IMR-90 (cell line): ENCODE measurements at regions not wholly inside any gene's neighbourhood (a gene's known extent, or its start where the extent isn't known, plus 50 kb on each side); places are given as distances from the start of the nearest gene placed in this dataset.

Source experiments
- ATAC-seq: fragments of 200-7000 bp; cut with Tn5 transposase; 2 replicates; pipeline ENCODE4 v1.9.1; 2020; ENCODE audit warnings: low read depth, mild to moderate bottlenecking, moderate library complexity
- BruUV-seq: library from RNA; stranded (reverse); fragments of 400-500 nt; replicated peaks from 2 replicates; lab custom pipeline; 2021; lab: Mats Ljungman, UMichigan
- CTCF ChIA-PET: fragments of 300-600 bp; formaldehyde crosslinking; extraction: SDS; loops from one replicate; lab custom pipeline; 2021; ENCODE audit warnings: antibody characterized with exemption; lab: Yijun Ruan, JAX
- POLR2A ChIA-PET: fragments of 300-600 bp; sonication (Branson Sonifier 250); formaldehyde crosslinking; loops from one replicate; lab custom pipeline; 2022; ENCODE audit warnings: antibody characterized with exemption; ENCODE audit not compliant: unreplicated experiment; lab: Charles Lee
- DNase-seq: peaks from one replicate; pipeline ENCODE4 v3.0.0; 2013
- H2AFZ ChIP-seq: replicated peaks from 2 replicates; pipeline ENCODE3; 2013; ENCODE audit warnings: low read length, mild to moderate bottlenecking; ENCODE audit not compliant: poor library complexity
- H2AK5ac ChIP-seq: 2 replicates; pipeline ENCODE4 v1.6.1; 2013; ENCODE audit warnings: low read depth, low read length, inconsistent platforms
- H2AK9ac ChIP-seq: replicated peaks from 2 replicates; pipeline ENCODE3; 2013; ENCODE audit warnings: mild to moderate bottlenecking, low read depth, low read length, moderate library complexity; ENCODE audit not compliant: poor library complexity
- H2BK120ac ChIP-seq: 2 replicates; pipeline ENCODE4 v1.6.1; 2013; ENCODE audit warnings: low read depth, low read length, inconsistent platforms
- H2BK15ac ChIP-seq: 3 replicates; pipeline ENCODE4 v1.6.1; 2013; ENCODE audit warnings: low read depth, low read length, inconsistent platforms
- H2BK20ac ChIP-seq: 2 replicates; pipeline ENCODE4 v1.6.1; 2013; ENCODE audit warnings: low read depth, mild to moderate bottlenecking, inconsistent platforms, low read length, moderate library complexity
- H2BK5ac ChIP-seq: 2 replicates; pipeline ENCODE4 v1.6.1; 2013; ENCODE audit warnings: mild to moderate bottlenecking, low read depth, low read length, inconsistent platforms; ENCODE audit not compliant: poor library complexity, severe bottlenecking
- H3K14ac ChIP-seq: replicated peaks from 2 replicates; pipeline ENCODE4 v1.6.1; 2013; ENCODE audit warnings: low read depth, low read length, inconsistent platforms
- H3K18ac ChIP-seq: 2 replicates; pipeline ENCODE4 v1.6.1; 2013; ENCODE audit warnings: low read depth, low read length, control low read depth
- H3K23ac ChIP-seq: 2 replicates; pipeline ENCODE4 v1.6.1; 2013; ENCODE audit warnings: low read depth, low read length, inconsistent platforms
- H3K27ac ChIP-seq: 2 replicates; pipeline ENCODE4 v1.5.1; 2013; ENCODE audit warnings: mild to moderate bottlenecking, control low read depth, low read length; ENCODE audit not compliant: insufficient read depth
- H3K27me3 ChIP-seq: 2 replicates; pipeline ENCODE4 v1.6.1; 2013; ENCODE audit warnings: low read length; ENCODE audit not compliant: control insufficient read depth, insufficient read depth
- H3K36me3 ChIP-seq: 2 replicates; pipeline ENCODE4 v1.6.1; 2013; ENCODE audit warnings: low read length, mixed read lengths; ENCODE audit not compliant: control insufficient read depth, insufficient read depth
- H3K4ac ChIP-seq: 2 replicates; pipeline ENCODE4 v1.6.1; 2013; ENCODE audit warnings: low read depth, low read length, inconsistent platforms
- H3K4me1 ChIP-seq: 2 replicates; pipeline ENCODE4 v1.6.1; 2013; ENCODE audit warnings: low read length, mixed read lengths; ENCODE audit not compliant: control insufficient read depth, insufficient read depth
- H3K4me2 ChIP-seq: 2 replicates; pipeline ENCODE4 v1.6.1; 2013; ENCODE audit warnings: low read depth, mild to moderate bottlenecking, control low read depth, low read length, moderate library complexity
- H3K4me3 ChIP-seq: 2 replicates; pipeline ENCODE4 v1.5.1; 2013; ENCODE audit warnings: low read depth, mild to moderate bottlenecking, control low read depth, low read length, moderate library complexity; ENCODE audit not compliant: insufficient read depth
- H3K56ac ChIP-seq: 2 replicates; pipeline ENCODE4 v1.6.1; 2013; ENCODE audit warnings: low read length, inconsistent platforms; ENCODE audit not compliant: insufficient read depth; ENCODE audit errors: extremely low read depth
- H3K79me1 ChIP-seq, 2 experiments: 2 replicates each; pipeline ENCODE4 v1.6.1; 2013; ENCODE audit warnings: low read length in 2 of 2, inconsistent platforms in 1 of 2, low read depth in 1 of 2
- H3K9ac ChIP-seq: 2 replicates; pipeline ENCODE4 v1.6.1; 2013; ENCODE audit warnings: low read depth, low read length, control low read depth
- H3K9me1 ChIP-seq: 2 replicates; pipeline ENCODE4 v1.6.1; 2013; ENCODE audit warnings: low read length, inconsistent platforms; ENCODE audit not compliant: insufficient read depth
- H3K9me3 ChIP-seq: 2 replicates; pipeline ENCODE4 v1.6.1; 2013; ENCODE audit warnings: low read length; ENCODE audit not compliant: control insufficient read depth, insufficient read depth
- H4K20me1 ChIP-seq: 2 replicates; pipeline ENCODE4 v1.6.1; 2013; ENCODE audit warnings: low read length, inconsistent platforms; ENCODE audit not compliant: insufficient read depth
- H4K5ac ChIP-seq: 2 replicates; pipeline ENCODE4 v1.6.1; 2013; ENCODE audit warnings: mild to moderate bottlenecking, low read depth, low read length, control low read depth
- H4K8ac ChIP-seq, 2 experiments: 2 replicates each; pipeline ENCODE4 v1.6.1; 2013; ENCODE audit warnings: low read depth in 2 of 2, low read length in 2 of 2, control low read depth in 1 of 2, inconsistent platforms in 1 of 2
- H4K91ac ChIP-seq: 2 replicates; pipeline ENCODE4 v1.6.1; 2013; ENCODE audit warnings: low read depth, low read length, inconsistent platforms; ENCODE audit not compliant: insufficient read depth
- CEBPB ChIP-seq: IDR thresholded peaks from 2 replicates; pipeline ENCODE4 v1.6.1; 2012; ENCODE audit warnings: low read depth, low read length, improper control_type of control experiment
- CTCF ChIP-seq: conservative IDR thresholded peaks from 2 replicates; pipeline ENCODE4 v1.5.1; 2012; ENCODE audit warnings: mild to moderate bottlenecking, low read depth, low read length, improper control_type of control experiment
- FOS ChIP-seq: fragments of 150-350 bp; IDR thresholded peaks from 2 replicates; pipeline ENCODE4 v1.6.1; 2016; ENCODE audit warnings: low read depth, low read length
- MAFK ChIP-seq: IDR thresholded peaks from 2 replicates; pipeline ENCODE4 v1.6.1; 2012; ENCODE audit warnings: low read depth, low read length, improper control_type of control experiment
- MAZ ChIP-seq: IDR thresholded peaks from 2 replicates; pipeline ENCODE4 v1.6.1; 2012; ENCODE audit warnings: low read depth, mild to moderate bottlenecking, low read length, improper control_type of control experiment, moderate library complexity, borderline replicate concordance
- NFE2L2 ChIP-seq: fragments of 150-350 bp; IDR thresholded peaks from 2 replicates; pipeline ENCODE4 v1.6.1; 2016; ENCODE audit warnings: low read depth, mild to moderate bottlenecking, low read length
- POLR2A ChIP-seq: IDR thresholded peaks from 2 replicates; pipeline ENCODE4 v1.6.1; 2012; ENCODE audit warnings: mild to moderate bottlenecking, low read depth, low read length
- RAD21 ChIP-seq: IDR thresholded peaks from 2 replicates; pipeline ENCODE4 v1.6.1; 2012; ENCODE audit warnings: low read length, improper control_type of control experiment
- RFX5 ChIP-seq: IDR thresholded peaks from 2 replicates; pipeline ENCODE4 v1.8.0; 2012; ENCODE audit warnings: low read depth, mild to moderate bottlenecking, low read length, moderate library complexity
- SMC3 ChIP-seq: fragments of 150-350 bp; IDR thresholded peaks from 2 replicates; pipeline ENCODE4 v1.6.1; 2016; ENCODE audit warnings: low read depth, mild to moderate bottlenecking, antibody characterized with exemption, low read length, moderate library complexity
- WGBS, 2 experiments: methylation state at CpG; one replicate each; pipeline versions ENCODE4 v1.1.5 to v1.1.7; 2013; ENCODE audit warnings: missing lambda C conversion rate in 2 of 2; ENCODE audit not compliant: insufficient read length in 1 of 2; ENCODE audit errors: extremely low coverage in 2 of 2; 5-methylcytosine and 5-hydroxymethylcytosine counted together
- dilution Hi-C: fragments of 300-500 bp; cut with HindIII; formaldehyde crosslinking; loops from one replicate; pipeline ENCODE4 v1.14.3; 2018; ENCODE audit warnings: low sequenced_read_pairs; ENCODE audit not compliant: unreplicated experiment
- in situ Hi-C: fragments of 300-500 bp; cut with MboI; formaldehyde crosslinking; loops from 3 replicates; pipeline ENCODE4 v1.14.3; 2019; ENCODE audit warnings: low sequenced_read_pairs, inconsistent platforms, mixed read lengths
- intact Hi-C: fragments of 100-400 bp; cut with micrococcal nuclease; formaldehyde crosslinking; loops from 2 replicates; pipeline ENCODE4 v1.10.0; 2022
- TF ChIP-seq, protein P1 (sequence below): fragments of 150-350 bp; IDR thresholded peaks from 2 replicates; pipeline ENCODE4 v1.6.1; 2017; ENCODE audit warnings: mild to moderate bottlenecking, antibody characterized with exemption, low read length, low read depth
- TF ChIP-seq, protein P2 (sequence below): fragments of 150-350 bp; IDR thresholded peaks from 2 replicates; pipeline ENCODE4 v1.6.1; 2016; ENCODE audit warnings: low read depth, mild to moderate bottlenecking, low read length, moderate library complexity, borderline replicate concordance

DNA sequence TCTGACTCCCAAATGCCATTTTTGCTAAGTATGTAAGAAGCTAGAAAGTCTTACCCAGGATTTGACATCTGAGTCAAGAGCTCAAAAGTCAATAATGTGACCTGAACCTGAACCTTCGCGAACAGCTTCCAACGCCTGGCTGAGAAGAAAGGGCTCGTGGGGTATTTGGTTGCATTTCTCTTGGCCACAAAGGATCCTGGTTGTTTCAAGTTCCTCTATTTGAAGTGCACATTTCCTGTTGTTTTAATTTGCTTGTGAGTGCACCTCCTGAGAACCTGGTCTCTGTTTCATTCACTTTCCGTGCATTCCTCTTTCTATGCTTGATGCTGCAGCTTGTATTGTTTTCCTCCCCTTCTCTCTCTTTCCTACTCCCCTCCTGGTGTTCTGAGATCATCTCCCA is 212.5 kb downstream of the FOXA2 start:
- no peak overlapping the region for H3K4ac ChIP-seq
- H3K9me1 ChIP-seq: no peaks in the 10 kb centered on the region
- no peaks in the 10 kb centered on the region for H3K79me1 ChIP-seq
- no peak overlapping the region for H2BK20ac ChIP-seq
- no peaks in the 10 kb centered on the region for H3K27me3 ChIP-seq
- no peak overlapping the region for H2BK120ac ChIP-seq
- DNase-seq (no peak), ATAC-seq (no peak)
- H2AFZ ChIP-seq: no peak overlapping the region
- no peak overlapping the region for H3K18ac ChIP-seq
- no peak overlapping the region for H4K5ac ChIP-seq
- H3K4me3 ChIP-seq: no peak overlapping the region
- H3K36me3 ChIP-seq: no peaks in the 10 kb centered on the region
- ChIA-PET CTCF (no interaction called here), POLR2A (no interaction called here)
- H4K8ac ChIP-seq: no peak overlapping the region
- H2BK15ac ChIP-seq: no peak overlapping the region
- intact Hi-C loops (no loop called here), dilution Hi-C loops (no loop called here), in situ Hi-C loops (no loop called here)
- H3K23ac ChIP-seq: no peak overlapping the region
- no peaks in the 10 kb centered on the region for H3K9me3 ChIP-seq
- no peak overlapping the region for H2AK5ac ChIP-seq
- no peak overlapping the region for H3K27ac ChIP-seq
- no peak overlapping the region for H2BK5ac ChIP-seq
- no TSS peak for BruUV-seq
- no peaks in the 10 kb centered on the region for H4K20me1 ChIP-seq
- no peaks in the 10 kb centered on the region for H3K4me1 ChIP-seq
- 44% methylated on average over 5 of the region's 5 CpGs; no CpG with 5 or more reads in 1 of the 2 experiments for WGBS, 2 experiments
- no peak overlapping the region for H4K91ac ChIP-seq
- H2AK9ac ChIP-seq: no peak overlapping the region
- no peak overlapping the region for H3K4me2 ChIP-seq
- no peak overlapping the region for H3K56ac ChIP-seq
- no peak overlapping the region for H3K14ac ChIP-seq
- H3K9ac ChIP-seq: no peak overlapping the region
- TF ChIP-seq POLR2A (no peak), MAZ (no peak), MAFK (no peak), FOS (no peak), CTCF (no peak), CEBPB (no peak), NFE2L2 (no peak), RAD21 (no peak), RFX5 (no peak), SMC3 (no peak)
- TF ChIP-seq, protein P1, sequence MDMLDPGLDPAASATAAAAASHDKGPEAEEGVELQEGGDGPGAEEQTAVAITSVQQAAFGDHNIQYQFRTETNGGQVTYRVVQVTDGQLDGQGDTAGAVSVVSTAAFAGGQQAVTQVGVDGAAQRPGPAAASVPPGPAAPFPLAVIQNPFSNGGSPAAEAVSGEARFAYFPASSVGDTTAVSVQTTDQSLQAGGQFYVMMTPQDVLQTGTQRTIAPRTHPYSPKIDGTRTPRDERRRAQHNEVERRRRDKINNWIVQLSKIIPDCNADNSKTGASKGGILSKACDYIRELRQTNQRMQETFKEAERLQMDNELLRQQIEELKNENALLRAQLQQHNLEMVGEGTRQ: no peak
- TF ChIP-seq, protein P2, sequence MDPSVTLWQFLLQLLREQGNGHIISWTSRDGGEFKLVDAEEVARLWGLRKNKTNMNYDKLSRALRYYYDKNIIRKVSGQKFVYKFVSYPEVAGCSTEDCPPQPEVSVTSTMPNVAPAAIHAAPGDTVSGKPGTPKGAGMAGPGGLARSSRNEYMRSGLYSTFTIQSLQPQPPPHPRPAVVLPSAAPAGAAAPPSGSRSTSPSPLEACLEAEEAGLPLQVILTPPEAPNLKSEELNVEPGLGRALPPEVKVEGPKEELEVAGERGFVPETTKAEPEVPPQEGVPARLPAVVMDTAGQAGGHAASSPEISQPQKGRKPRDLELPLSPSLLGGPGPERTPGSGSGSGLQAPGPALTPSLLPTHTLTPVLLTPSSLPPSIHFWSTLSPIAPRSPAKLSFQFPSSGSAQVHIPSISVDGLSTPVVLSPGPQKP: no peak
